HG03280 (cell line): ENCODE measurements at regions not wholly inside any gene's neighbourhood (a gene's known extent, or its start where the extent isn't known, plus 50 kb on each side); places are given as distances from the start of the nearest gene placed in this dataset.
"Not testable (repeated sequence)": the region's sequence is repeated elsewhere in the genome, so short reads cannot be mapped to it uniquely, and the experiment has no call there.

Experiments
- ATAC-seq: cut with Tn5 transposase; IDR thresholded peaks from one replicate; pipeline ENCODE4 v1.9.1; 2021; ENCODE audit warnings: mild to moderate bottlenecking, moderate library complexity; ENCODE audit not compliant: unreplicated experiment

DNA sequence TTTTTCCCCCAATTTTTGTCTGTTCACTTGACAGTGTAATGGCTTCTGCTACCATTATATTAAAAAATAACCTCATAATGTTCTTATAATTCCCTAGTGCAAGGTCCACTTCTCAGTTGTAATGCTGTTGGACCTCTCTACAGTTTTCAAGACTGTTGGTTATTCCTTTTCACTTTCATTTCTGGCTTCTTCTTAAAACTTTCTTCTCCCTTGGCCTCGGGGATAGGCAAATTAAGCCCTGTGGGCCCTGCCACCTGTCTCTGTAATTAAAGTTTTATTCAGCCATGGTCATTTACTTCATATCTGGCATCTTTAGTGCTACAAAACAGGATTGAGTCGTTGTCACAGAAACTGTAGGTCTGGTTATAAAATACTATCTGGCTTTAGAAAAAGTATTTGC, 313.5 kb downstream of the KLF12 start:
- ATAC-seq: no peak

DNA sequence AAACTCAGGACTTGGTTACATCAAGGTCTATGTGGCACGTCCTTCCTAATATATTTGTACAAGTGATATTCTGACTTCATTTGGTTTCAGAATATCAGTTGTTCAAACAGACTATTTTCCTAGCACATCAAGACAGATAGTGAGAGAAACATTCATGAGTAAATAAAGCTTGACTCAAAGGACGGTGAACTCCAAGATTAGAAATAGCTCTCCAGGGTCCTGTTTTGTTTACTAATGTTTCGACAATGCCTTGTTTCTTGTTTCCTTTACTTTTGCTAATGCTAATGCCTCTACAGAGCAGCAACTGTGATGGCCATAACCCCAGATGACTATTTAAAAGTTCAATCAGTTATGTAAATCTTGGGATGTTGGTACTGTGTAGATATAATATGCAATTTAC, 313.9 kb downstream of the KLF12 start:
- ATAC-seq: no peak

DNA sequence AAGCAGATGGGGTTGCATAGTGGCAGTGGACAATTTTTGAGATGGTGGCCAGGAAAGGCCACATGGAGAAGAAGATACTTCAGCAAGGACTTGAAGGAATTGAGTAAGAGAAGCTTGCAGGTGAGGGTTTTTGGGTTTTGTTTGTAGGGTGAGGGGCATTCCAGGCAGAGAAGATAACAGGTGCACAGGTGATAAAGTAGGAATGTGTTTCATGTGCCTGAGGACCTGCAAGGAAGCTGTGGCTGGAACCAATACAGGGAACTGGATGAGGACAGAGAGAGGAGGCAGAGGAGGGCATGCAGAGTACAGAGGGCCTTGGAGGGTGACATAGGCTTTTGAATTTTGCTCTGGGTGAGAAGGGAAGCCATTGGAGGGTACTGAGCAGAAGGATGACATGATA, 314.5 kb downstream of the KLF12 start:
- ATAC-seq: no peak

DNA sequence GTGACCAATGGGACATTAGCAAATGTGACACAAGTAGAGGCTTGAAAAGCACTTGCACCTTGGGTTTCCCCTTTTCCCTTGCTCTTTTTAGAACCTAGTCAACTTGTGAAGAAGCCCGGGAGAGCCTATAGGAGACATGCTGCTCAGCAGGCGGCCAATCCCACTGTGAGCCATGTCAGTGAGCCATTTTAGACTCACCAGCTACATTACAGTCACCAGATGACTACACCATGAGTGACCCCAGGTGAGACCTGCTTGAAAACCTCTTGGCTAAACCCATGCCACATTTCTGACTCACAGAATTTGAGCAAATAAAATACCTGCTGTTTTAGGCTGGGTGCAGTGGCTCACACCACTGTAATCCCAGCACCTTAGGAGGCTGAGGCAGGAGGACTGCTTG, 317.5 kb downstream of the KLF12 start:
- no peak for ATAC-seq

DNA sequence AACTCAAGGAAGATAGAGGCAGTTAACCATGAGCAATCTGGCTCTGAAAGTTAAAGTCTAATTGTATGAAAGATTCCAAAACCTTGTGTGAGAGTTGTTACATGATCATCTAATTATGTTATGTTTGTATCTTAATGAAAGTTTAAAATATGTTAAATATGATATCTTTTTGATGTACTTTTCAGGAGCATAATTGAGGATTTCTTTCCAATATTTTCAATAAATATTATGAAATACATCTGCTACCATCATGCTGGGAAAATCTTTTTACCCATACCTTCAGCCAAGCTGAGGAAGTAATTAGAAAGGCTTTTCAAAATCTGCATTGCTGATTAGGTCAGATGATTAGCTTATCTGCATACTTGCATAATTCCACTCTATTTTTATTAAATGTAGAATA, 318.4 kb downstream of the KLF12 start:
- no peak for ATAC-seq

DNA sequence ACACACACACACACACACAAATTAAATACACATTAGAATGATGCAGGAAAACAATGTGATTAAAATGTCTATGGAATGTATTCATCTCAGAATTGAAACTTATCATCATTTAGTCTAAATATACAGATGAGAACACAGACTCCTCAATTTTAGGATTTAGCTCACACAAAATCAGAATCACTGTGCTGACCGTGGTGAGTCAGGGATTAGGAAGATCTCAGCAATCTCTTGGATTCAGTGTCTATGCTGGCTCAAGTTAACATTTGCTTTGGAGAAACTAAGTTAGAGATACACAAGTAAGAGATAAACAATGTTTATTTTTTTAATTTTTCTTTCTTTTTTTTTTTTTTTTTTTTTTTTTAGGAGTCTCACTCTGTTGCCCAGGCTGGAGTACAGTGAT, 323.6 kb downstream of the KLF12 start:
- ATAC-seq: no peak

DNA sequence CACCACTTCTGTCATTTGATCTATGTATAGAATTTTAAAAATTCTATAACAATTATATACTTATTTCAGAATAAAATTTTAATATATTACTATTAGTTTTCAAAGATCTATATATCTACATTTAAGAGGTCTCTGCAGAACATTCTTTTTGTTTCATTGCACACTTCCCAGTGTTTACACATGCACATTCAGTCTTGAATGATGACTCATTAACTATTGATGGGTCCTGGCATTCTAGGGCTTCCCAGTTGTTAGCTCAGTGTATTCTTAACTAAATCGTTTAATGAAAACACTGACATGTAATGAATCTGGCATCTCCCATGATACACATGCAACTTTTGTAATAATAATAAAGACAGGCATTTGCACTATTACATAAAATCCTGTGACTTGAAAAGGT, 324.6 kb downstream of the KLF12 start:
- ATAC-seq: no peak

DNA sequence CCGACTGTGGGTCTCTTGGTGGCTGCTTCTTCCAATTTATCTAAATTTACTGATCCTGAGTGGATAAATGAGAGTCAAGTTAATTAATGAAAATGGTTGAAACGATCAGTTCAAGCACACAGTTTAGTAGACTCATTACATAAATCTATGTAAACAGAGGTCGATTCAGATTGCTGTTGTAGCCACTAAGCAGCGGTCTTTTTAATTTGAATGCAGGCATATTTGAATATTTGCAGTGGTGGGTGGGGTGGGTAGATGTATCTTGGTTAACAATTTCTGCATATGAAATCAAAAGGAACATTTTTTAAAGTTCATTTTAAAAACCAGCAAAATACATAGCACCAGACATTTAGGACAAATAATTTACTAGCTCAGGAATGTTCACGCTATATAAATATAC, 325.9 kb downstream of the KLF12 start:
- no peak for ATAC-seq

DNA sequence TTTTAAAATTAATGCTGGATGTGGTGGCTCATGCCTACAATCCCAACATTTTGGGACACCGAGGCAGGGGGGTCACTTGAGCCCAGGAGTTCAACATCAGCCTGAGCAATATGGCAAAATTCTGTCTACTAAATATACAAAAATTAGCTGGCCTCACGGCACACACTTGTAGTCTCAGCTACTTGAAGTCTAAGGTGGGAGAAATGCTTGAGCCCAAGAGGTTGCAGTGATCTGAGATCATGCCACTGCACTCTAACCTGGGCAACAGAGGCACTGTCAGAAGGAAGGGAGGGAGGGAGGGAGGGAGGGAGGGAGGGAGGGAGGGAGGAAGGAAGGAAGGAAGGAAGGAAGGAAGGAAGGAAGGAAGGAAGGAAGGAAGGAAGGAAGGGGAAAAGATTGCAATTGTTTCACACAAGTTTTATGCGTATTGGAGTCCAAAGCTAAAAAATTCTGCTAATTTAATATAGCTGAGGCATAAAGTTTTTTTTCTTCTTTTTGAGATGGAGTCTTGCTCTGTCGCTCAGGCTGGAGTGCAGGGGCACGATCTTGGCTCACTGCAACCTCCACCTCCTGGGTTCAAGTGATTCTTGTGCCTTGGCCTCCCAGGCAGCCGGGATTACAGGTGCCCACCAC, 328.8 kb downstream of the KLF12 start:
- not testable (repeated sequence) for ATAC-seq

DNA sequence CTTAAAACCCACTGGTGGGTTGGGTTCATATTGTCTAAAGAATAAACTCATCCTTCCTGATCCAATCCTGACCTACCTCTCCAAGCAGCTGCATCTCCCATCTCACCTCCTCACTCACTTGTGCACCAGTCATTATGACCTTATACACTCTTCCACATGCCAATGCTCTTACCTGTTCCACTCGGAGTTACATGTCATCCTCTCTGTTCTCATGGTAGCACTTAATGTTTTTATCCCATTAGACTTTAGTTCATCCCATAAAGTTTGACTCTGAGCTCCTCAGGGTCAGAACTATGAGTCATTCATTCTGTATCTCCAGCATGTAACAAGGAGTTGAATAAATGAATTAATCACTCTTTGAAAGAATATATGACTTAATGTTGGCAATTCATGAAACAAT, 330.2 kb downstream of the KLF12 start:
- ATAC-seq: no peak

DNA sequence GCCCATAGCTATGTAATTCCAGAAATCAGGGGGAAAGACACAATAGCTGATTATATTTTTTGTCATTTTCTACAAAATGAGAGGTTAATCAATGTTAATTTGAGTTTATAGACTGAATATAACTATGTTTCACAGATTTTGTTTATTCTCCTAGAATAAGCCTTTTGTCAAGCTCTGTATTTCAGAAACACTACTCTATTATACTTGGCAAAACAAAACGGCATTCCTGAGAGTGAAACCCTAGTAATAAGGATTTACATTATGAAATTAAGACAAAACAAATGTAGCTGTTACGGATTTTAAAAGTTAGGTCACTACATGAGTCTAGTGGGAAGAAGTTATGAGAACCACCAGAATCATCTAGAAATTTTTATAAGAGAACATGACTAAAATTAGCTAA, 334.2 kb downstream of the KLF12 start:
- ATAC-seq: no peak

DNA sequence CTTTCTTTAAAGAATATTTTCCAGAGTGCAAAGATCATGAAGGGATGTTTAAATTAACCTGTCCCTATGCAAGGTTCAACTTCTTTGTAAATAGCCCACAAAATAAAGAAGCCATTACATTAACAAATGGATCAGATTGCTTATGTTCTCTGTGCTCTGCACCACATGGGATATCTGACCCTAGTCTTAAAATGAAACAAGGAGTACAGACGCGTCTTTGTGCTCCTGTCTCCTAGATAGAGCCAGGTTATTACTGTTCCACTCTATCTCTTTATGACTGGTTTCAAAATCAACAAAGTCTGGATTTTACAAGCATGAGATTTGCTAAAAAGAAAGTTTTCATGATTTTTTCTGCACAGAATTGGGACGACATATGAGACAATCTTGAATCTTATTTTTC, 339.4 kb downstream of the KLF12 start:
- ATAC-seq: no peak

DNA sequence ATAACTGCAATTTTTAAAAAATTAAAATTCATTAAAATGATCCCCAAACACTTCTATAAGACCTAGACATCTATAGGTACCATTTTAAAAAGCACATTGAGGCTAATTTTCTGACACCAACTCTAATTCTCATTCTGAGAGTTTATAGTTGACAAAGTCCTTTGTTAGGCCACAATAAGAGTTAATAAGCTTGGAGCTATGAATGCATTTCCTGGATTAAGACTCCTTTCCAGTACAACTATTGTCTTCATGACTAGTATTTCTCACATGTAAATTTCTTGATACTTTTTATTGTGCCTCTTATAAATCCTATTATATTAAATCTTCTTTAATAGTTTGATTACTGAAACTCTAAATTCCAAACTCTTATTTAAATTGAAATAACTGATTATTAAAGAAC, 340.8 kb downstream of the KLF12 start:
- ATAC-seq: no peak

DNA sequence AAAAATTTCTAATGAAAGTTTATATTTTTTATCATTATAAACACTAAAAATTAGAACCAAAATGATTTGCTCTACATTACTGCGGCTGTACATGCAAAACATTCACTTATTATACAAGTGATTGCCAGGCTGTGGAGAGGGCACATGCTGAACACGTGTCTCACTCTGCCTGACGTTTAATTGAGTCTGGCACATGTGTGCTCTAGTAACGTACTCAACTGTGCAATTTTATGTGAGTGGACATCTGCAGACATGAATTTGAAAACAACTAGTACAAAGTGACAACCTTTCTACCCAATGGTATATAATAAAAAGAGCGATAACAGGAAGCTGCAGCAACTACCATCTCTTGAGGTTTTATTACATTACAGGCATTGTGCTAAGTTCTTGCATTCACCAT, 341.4 kb downstream of the KLF12 start:
- no peak for ATAC-seq

DNA sequence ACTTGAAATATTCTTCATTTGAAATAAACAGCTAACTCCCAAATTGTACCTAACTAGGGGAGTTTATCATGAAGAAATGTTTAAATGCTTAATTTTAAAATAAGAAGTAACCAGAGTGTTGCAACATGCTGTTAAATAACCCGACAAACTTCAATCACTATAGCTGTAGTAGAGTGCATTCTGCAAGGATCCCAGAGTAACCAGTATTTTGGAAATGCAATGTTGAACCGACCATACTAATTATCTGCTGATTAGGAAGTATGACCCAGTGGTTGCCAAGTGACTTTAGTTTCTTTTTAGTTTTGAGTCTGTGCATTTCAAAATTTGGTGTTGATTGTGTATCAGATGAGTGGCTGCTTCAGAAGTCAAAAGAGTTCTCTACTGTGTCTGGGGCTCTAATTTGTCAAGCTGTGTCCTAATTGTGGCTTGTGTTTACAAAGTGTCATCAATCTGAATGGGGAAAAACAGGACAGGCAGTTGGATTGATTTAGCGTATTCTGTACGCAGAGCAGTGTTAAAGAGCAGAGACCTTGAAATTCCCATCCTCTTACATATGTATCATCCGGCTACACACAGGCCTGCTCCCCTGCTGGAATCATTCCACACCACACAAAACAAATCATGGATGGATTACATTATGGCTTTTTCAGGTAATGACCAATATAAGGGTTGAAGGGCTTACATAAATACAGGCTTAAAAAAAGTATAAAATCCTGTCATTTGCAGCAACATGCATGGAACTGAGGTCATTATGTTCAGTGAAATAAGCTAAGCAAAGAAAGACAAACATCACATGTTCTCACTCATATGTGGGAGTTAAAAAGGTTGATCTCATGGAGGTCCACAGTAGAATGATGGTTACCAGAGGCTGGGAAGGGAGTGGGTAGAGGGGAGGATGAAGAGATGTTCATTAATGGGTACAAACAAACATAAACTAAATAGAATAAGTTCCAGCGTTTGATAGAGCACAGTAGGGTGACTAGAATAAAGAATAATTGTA, 351.5 kb downstream of the KLF12 start:
- no peak for ATAC-seq

DNA sequence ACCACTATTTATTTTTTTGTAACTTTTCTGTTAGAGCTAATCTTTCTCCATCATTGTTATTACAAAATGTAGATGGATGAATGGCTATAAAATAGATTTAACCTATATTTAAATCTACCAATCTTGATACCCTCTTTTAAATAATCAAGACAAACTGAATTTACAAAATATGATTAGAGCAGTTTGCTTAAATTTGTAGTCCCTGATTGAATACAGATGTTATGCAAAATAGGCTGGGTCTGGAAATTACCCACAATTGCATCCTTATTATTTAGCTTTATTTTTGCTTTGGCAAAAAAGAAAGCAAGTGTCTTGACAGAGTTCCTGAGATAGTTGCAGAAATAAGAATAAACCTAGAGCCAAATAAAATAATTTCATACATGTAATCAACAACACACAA, 352.8 kb downstream of the KLF12 start:
- no peak for ATAC-seq

DNA sequence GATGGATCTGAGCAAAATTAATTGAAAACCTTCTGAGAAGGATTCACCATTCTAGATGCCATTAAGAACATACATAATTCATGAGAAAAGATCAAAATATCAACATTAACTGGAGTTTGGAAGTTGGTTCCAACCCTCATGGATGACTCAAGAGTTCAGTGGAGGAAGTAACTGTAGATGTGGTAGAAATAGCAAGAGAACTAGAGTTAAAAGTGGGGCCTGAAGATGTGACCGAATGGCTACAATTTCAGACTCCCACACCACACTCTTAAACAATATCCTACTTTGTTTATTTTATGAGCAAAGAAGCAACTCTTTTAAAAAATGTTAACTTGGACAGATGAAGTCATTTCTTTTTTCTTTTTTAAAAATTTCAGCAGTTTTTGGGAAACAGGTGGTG, 354.3 kb downstream of the KLF12 start:
- no peak for ATAC-seq

DNA sequence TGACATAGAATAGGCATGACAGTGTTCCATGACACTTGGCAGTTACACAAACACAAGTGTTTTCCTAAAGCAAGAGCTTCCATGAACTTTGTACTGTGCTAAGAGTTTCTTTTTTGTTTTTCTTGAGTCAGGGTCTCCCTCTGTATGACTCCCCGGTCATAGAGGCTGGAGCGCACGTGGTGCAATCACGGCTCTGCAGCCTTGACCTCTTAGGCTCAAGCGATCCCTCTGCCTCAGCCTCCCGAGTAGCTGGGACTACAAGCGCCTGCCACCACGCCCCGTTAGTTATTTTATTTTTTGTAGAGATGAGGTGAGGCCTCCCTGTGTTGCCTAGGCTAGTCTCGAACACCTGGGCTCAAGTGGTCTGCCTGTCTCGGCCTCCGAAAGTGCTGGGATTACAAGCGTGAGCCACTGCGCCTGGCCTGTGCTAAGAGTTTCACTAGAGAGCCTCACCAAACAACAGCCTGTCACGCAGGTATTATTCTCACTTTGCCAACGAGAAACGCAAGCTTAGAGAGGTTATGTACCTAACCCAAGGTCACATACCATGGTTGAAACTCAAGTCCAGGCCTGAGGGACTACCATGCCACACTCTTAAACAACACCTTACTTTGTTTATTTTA, 355.9 kb downstream of the KLF12 start:
- ATAC-seq: no peak

DNA sequence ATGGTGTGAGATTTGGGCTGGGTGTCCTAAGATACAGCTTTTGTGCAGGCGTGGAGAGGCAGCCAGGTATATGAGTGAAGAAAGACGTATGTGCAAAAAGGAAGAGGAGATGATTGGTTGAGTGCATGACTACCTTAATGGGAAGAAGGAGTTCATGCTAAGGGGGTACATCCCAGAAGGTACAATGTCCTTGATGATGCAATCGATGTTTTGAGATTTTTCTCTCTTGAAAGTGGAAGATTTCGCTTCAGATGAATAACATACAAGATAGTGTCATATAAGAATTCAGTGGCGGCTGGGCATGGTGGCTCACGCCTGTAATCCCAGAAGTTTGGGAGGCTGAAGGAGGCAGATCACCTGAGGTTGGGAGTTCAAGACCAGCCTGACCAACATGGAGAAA, 357.1 kb downstream of the KLF12 start:
- no peak for ATAC-seq

DNA sequence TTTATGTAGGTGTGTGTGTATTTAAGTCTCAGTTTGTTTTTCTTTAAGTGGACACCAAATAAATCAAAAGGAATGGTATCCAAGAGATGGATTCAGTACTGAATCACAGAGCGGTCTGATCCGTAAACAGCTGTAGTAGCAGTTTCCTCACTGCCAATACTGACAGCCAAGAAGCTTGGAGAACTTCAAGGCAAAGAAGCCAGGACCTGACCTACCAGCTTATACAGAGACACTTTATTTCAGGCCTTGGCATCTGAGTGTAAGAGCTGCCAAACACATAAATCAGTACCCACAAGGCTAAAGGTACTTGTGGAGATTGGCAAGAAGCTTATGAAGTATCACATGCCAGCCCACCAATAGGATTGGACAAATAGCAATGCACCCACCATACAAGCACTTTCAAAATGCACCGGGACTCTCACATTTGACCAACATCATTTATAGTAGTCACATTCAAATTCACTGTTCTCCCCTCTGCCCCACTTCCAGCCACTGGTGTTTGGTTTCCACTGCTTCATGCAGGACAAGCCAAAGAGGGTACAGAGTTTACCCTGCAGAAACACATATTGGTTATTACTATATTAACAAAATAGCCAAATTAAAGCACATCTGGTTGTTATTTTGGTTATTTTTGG, 357.9 kb downstream of the KLF12 start:
- no peak for ATAC-seq

DNA sequence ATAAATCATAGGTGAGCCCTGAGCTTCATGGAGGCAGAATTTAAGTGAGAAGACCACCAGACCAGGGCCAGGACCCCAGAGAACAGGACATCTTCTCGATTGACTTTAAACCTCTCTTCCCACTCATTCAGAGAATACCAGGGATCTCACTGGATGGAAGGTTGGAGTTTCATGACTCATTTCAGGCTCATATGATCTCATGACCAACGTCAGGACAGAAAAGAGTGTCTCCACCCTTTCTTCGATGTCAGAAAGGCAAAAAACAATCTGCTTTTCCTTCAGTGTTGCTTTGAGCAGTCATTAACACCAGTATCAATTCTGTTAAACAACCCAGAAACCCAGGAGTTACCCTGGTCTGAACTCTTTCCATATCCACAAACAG, 361.0 kb downstream of the KLF12 start:
- no peak for ATAC-seq
